ENCODE measurements at regions not wholly inside any gene's neighbourhood (a gene's known extent, or its start where the extent isn't known, plus 50 kb on each side); places are given as distances from the start of the nearest gene placed in this dataset.

- TF ChIP-seq GATA2 (IDR thresholded peaks at IDR 0.05; ENCODE audit: low read depth, low read length) (no peak), GATA3 (IDR thresholded peaks at IDR 0.05; ENCODE audit: low read depth, low read length) (no peak)
These were observed 307.3 kb upstream of the DIO3 start for GRCh38 chr14:101253948-101254347.
